ENCODE measurements at regions not wholly inside any gene's neighbourhood (a gene's known extent, or its start where the extent isn't known, plus 50 kb on each side); places are given as distances from the start of the nearest gene placed in this dataset.

- no peak for DNase-seq (ENCODE audit: extremely low read depth, low read depth, low spot score)
Observed at GRCh38 chr13:85666356-85666755, 132.9 kb downstream of the SLITRK6 start.

GRCh38 chr13:85665286-85665685 lies 133.9 kb downstream of the SLITRK6 start:
- no peak for DNase-seq (ENCODE audit: extremely low read depth, low read depth, low spot score)

DNA sequence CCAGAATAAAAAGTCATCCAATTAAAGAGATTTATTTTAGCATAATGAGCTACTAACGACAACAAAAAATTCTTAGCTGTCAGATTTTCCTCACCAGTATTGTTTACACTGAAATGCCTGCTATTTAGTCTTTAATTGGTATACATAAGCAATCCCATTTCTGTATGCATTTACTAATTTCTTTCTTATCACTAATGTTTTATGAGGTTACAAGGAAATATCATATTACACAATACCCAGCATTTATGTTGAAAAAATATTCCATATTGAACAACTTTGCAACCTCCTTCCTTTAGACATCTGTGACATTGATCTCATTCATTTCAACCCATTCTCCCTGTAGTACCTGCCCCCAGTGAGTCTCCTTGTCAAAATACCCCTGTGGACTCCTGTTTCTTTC lies 135.4 kb downstream of the SLITRK6 start:
- no peak for DNase-seq (ENCODE audit: extremely low read depth, low read depth, low spot score)

DNA sequence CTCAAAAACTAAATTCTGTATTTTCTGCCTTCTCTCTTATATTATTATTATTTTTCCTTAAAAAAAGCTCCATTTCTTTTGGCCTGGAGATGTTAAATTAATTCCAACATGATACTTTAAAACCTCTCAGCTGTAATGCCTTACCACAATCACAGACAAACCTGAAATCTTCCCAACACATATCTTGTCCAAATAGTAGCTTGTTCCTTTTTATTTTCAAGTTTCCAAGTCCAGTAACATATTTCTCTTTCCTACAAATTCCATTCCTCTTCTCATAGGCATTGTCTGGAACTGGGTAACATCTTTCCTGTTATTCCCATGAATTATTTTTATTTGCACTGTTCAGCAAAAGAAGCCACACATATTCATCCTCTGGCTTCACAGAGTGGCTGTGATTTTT lies 137.0 kb downstream of the SLITRK6 start:
- DNase-seq (ENCODE audit: extremely low read depth, low read depth, low spot score), result no peak

GRCh38 chr13:85661675-85662074 lies 137.5 kb downstream of the SLITRK6 start:
- DNase-seq (ENCODE audit: extremely low read depth, low read depth, low spot score), result no peak

GRCh38 chr13:85659493-85659892 lies 139.7 kb downstream of the SLITRK6 start:
- DNase-seq (ENCODE audit: extremely low read depth, low read depth, low spot score), result no peak

DNA sequence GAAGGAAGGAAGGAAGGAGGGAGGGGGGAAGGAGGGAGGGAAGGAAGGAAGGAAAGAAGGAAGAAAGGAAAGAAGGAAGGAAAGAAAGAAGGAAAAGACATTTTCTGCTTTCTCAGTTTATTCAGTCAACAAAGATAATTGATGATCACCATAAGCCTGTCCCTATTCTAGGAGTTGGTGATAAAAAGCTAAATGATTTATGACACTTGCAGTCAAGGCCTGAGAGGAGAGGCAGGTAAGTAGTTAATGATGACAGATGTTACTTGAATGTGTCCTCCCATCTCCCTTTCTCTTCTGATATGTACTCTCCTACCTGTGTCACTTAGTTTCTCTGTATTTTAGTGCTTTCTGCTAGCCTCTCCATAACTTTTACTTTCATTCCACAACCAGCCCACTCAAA lies 141.3 kb downstream of the SLITRK6 start:
- no peak for DNase-seq (ENCODE audit: extremely low read depth, low read depth, low spot score)

DNA sequence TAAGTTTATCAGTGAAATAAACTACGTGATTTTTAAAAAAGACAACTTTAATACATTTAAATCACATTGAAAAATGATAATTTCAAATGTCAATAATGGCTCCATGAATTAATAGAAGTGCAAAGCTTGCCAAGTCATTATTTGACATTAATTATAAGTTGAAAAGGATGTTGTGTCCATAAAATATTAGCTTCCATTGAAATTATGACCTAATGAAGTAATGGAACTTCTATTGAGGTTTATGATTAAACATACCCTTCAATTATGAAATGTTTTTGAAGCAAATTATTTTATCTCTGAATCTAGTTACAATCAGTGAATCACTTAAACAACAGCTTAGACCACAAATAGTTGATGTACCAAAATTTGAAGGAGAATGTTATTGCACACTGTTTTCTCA lies 144.2 kb downstream of the SLITRK6 start:
- no peak for DNase-seq (ENCODE audit: extremely low read depth, low read depth, low spot score)

GRCh38 chr13:85654227-85654626 lies 145.0 kb downstream of the SLITRK6 start:
- no peak for DNase-seq (ENCODE audit: extremely low read depth, low read depth, low spot score)

GRCh38 chr13:85653681-85654080 lies 145.5 kb downstream of the SLITRK6 start:
- no peak for DNase-seq (ENCODE audit: extremely low read depth, low read depth, low spot score)

- no peak for DNase-seq (ENCODE audit: extremely low read depth, low read depth, low spot score)
Observed at GRCh38 chr13:85652491-85652890, 146.7 kb downstream of the SLITRK6 start.

DNA sequence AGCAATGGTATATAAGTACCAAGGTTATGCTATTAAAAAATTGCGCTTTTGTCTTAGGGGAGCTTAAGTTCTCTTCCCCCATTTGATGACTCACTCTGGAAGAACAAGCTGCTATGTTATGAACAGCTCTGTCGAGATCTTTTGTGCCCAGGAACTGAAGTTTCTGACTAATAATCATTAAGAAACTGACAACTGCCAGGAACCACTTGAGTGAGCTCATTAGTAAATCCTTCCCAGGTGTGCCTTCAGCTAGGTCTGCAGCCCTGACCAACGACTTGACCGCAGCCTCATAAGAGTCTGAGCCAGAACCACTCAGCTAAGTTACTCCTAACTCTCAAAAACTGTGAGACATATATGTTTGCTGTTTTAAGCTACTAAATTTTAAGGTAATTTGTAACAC lies 147.8 kb downstream of the SLITRK6 start:
- DNase-seq (ENCODE audit: extremely low read depth, low read depth, low spot score), result no peak

- no peak for DNase-seq (ENCODE audit: extremely low read depth, low read depth, low spot score)
Observed at GRCh38 chr13:85650613-85651012, 148.6 kb downstream of the SLITRK6 start.

- no peak for DNase-seq (ENCODE audit: extremely low read depth, low read depth, low spot score)
Observed at GRCh38 chr13:85640727-85641126, 158.5 kb downstream of the SLITRK6 start.

- no peak for DNase-seq (ENCODE audit: extremely low read depth, low read depth, low spot score)
Observed at GRCh38 chr13:85638815-85639393, 160.3 kb downstream of the SLITRK6 start.

GRCh38 chr13:85638265-85638664 lies 161.0 kb downstream of the SLITRK6 start:
- DNase-seq (ENCODE audit: extremely low read depth, low read depth, low spot score), result no peak

GRCh38 chr13:85632526-85633195 lies 166.6 kb downstream of the SLITRK6 start:
- no peak for DNase-seq (ENCODE audit: extremely low read depth, low read depth, low spot score)

DNA sequence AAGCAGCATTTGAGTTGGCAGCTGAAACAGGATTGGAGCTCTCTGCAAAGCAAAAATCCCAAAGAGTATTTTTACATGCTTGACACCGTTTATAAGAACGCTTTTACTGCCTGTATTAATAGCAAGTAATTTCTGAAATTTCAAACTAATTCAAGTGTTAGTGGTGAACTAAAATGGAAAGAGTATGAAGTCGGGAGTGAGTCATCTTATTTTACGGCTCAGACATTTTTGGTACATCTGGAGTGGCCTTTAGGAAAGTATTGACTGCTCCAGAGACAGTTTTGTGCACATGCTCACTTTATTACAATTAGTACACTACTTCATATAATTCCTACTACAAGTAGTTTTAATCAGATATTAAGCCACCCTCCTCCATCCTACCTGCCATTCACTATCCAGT lies 167.4 kb downstream of the SLITRK6 start:
- DNase-seq (ENCODE audit: extremely low read depth, low read depth, low spot score), result no peak

DNA sequence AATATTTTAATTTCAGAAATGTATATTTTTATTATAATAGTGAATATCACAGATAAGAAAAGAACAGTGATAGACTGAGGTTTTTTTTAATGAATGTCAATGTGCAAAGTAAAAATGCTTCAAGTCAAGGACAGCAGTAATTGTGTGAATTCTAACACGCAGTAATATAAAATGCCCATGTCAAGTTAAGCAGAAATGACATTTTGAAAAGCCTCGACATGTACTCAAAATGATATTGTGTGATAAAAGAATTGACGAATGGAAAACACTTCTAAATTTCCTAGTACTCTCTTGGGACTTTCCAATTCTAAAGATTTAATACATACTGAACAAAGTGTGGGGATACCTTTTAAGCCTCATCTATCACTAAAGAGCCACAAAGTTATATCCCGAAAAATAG lies 172.6 kb downstream of the SLITRK6 start:
- no peak for DNase-seq (ENCODE audit: extremely low read depth, low read depth, low spot score)

DNA sequence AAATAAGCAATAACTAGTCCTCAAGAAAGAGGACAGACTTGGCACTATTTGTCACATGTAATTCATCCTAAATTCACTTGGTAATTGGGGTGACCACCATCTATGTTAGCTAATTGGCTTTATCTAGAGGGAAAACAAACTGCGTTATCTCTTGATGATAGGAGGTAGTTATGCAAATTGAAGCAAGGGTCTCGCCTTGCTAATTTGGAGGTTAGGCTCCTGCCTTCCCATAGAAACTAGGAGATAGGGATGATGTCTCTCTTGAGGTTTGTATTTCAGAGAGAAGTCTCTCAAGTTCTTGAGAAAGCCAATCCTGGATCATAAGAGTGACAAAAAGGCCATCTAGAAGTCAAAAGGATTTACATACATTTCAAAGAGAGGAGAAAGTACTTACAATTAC lies 179.9 kb downstream of the SLITRK6 start:
- DNase-seq (ENCODE audit: extremely low read depth, low read depth, low spot score), result no peak

GRCh38 chr13:85618521-85618920 lies 180.7 kb downstream of the SLITRK6 start:
- DNase-seq (ENCODE audit: extremely low read depth, low read depth, low spot score), result no peak

GRCh38 chr13:85616275-85616674 lies 182.9 kb downstream of the SLITRK6 start:
- no peak for DNase-seq (ENCODE audit: extremely low read depth, low read depth, low spot score)

GRCh38 chr13:85615031-85615430 lies 184.2 kb downstream of the SLITRK6 start:
- DNase-seq (ENCODE audit: extremely low read depth, low read depth, low spot score), result no peak
